ENCODE measurements at regions not wholly inside any gene's neighbourhood (a gene's known extent, or its start where the extent isn't known, plus 50 kb on each side); places are given as distances from the start of the nearest gene placed in this dataset.
"Not testable (repeated sequence)": the region's sequence is repeated elsewhere in the genome, so short reads cannot be mapped to it uniquely, and the experiment has no call there.

DNA sequence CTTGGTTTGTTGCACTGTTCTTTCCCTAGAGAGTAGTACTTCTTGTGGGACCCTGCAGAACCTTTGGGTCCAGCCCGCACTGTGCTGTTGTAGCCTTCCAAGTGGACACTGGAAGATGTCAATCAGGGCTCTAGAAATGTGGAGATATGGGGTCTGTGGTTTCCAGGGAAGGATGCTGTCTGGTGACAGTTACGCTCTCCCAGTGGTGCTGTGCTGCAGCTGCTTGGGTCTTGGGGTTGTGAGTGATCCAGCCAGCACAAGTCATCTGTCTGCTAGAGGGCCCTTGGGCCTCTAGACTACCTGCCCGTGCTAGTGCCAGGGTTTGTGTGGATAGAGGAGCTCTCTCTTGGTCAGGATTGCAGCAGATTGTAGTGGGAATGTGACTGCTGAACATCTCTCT is 484.5 kb downstream of the DMAC1 start:
- Histone ChIP-seq H3K4me1 (replicated peaks; ENCODE audit: insufficient read depth) (no peaks in the 10 kb centered on the region), H3K4me3 (no peak overlapping the region), H3F3A (ENCODE audit: insufficient read depth, low read depth) (no peaks in the 10 kb centered on the region), H3K9me2 (ENCODE audit: insufficient read depth) (no peaks in the 10 kb centered on the region), H3K27ac (no peak overlapping the region), H3K79me2 (ENCODE audit: low read depth) (no peaks in the 10 kb centered on the region), H3K27me3 (ENCODE audit: insufficient read depth, low read depth) (no peaks in the 10 kb centered on the region), H2AFZ (no peak overlapping the region), H3K9me3 (ENCODE audit: insufficient read depth, low read depth) (no peaks in the 10 kb centered on the region), H4K20me1 (ENCODE audit: insufficient read depth) (no peaks in the 10 kb centered on the region), H3K4me2 (no peak overlapping the region), H3K36me3 (ENCODE audit: low read depth) (no peaks in the 10 kb centered on the region)
- CTCF ChIA-PET: no interaction called here
- TF ChIP-seq, protein P1, sequence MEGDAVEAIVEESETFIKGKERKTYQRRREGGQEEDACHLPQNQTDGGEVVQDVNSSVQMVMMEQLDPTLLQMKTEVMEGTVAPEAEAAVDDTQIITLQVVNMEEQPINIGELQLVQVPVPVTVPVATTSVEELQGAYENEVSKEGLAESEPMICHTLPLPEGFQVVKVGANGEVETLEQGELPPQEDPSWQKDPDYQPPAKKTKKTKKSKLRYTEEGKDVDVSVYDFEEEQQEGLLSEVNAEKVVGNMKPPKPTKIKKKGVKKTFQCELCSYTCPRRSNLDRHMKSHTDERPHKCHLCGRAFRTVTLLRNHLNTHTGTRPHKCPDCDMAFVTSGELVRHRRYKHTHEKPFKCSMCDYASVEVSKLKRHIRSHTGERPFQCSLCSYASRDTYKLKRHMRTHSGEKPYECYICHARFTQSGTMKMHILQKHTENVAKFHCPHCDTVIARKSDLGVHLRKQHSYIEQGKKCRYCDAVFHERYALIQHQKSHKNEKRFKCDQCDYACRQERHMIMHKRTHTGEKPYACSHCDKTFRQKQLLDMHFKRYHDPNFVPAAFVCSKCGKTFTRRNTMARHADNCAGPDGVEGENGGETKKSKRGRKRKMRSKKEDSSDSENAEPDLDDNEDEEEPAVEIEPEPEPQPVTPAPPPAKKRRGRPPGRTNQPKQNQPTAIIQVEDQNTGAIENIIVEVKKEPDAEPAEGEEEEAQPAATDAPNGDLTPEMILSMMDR (conservative IDR thresholded peaks at IDR 0.05): no peak
- TF ChIP-seq EZH2 (IDR thresholded peaks at IDR 0.05; ENCODE audit: low read depth): no peak
- no peak for DNase-seq
- POLR2A ChIA-PET (ENCODE audit: unreplicated experiment): no interaction called here
- intact Hi-C loops (cut with micrococcal nuclease; ENCODE audit: unreplicated experiment): no loop called here
- BruUV-seq (replicated peaks): no TSS peak

DNA sequence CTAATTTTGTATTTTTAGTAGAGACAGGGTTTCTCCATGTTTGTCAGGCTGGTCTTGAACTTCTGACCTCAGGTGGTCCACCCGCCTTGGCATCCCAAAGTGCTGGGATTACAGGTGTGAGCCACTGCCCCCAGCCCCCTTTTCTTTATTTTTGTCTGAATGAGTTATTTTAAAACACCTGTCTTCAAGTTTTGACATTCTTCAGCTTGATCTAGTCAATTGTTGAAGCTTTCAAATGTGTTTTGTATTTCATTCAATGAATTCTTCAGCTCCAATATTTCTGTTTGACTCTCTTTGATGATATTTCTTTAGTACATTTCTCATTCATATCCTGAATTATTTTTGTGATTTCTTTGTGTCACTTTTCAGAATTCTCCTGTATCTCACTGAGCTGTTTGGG is 486.2 kb downstream of the DMAC1 start:
- ChIA-PET POLR2A (ENCODE audit: unreplicated experiment) (no interaction called here), CTCF (no interaction called here)
- BruUV-seq (replicated peaks): no TSS peak
- Histone ChIP-seq H3K27me3 (ENCODE audit: insufficient read depth, low read depth) (no peaks in the 10 kb centered on the region), H3K4me2 (no peak overlapping the region), H3K36me3 (ENCODE audit: low read depth) (no peaks in the 10 kb centered on the region), H4K20me1 (ENCODE audit: insufficient read depth) (no peaks in the 10 kb centered on the region), H2AFZ (no peak overlapping the region), H3K79me2 (ENCODE audit: low read depth) (no peaks in the 10 kb centered on the region), H3K4me3 (no peak overlapping the region), H3K27ac (no peak overlapping the region), H3K4me1 (replicated peaks; ENCODE audit: insufficient read depth) (no peaks in the 10 kb centered on the region), H3K9me3 (ENCODE audit: insufficient read depth, low read depth) (no peaks in the 10 kb centered on the region), H3F3A (ENCODE audit: insufficient read depth, low read depth) (no peaks in the 10 kb centered on the region), H3K9me2 (ENCODE audit: insufficient read depth) (no peaks in the 10 kb centered on the region)
- intact Hi-C loops (cut with micrococcal nuclease; ENCODE audit: unreplicated experiment): no loop called here
- TF ChIP-seq EZH2 (IDR thresholded peaks at IDR 0.05; ENCODE audit: low read depth): no peak
- TF ChIP-seq, protein P1 (conservative IDR thresholded peaks at IDR 0.05): no peak
- DNase-seq: no peak

- POLR2A ChIA-PET (ENCODE audit: unreplicated experiment); H3F3A ChIP-seq (ENCODE audit: insufficient read depth, low read depth); H3K4me1 ChIP-seq (replicated peaks; ENCODE audit: insufficient read depth); intact Hi-C loops (cut with micrococcal nuclease; ENCODE audit: unreplicated experiment); H3K4me2 ChIP-seq; H3K4me3 ChIP-seq; H3K9me3 ChIP-seq (ENCODE audit: insufficient read depth, low read depth); H3K27ac ChIP-seq; BruUV-seq (replicated peaks); H2AFZ ChIP-seq; H3K9me2 ChIP-seq (ENCODE audit: insufficient read depth); CTCF ChIA-PET; H3K36me3 ChIP-seq (ENCODE audit: low read depth); H3K79me2 ChIP-seq (ENCODE audit: low read depth); H3K27me3 ChIP-seq (ENCODE audit: insufficient read depth, low read depth); DNase-seq; H4K20me1 ChIP-seq (ENCODE audit: insufficient read depth): not testable (repeated sequence)
Observed at GRCh38 chr9:7309051-7309450, 490.5 kb downstream of the DMAC1 start.

DNA sequence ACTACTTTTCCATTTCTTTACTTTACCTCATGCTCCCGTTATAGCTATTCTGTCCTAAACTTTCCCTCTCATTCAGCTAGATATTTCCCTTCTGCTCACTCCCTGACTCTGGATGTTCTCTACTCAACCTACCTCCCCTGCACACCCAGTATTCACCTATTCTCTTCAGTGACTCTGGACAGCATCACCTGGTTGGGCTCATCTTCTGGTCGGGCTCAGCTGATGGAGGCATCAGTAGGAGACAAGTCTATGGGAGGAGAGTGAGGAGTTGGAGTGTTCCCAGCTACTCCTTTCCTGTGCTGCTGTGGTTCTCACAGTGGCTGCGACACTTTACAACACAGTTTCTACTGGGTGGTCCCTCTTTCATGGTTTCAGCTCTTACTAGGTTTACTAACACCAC is 493.9 kb downstream of the DMAC1 start:
- BruUV-seq (replicated peaks): no TSS peak
- intact Hi-C loops (cut with micrococcal nuclease; ENCODE audit: unreplicated experiment): no loop called here
- H3F3A ChIP-seq (ENCODE audit: insufficient read depth, low read depth): no peaks in the 10 kb centered on the region
- H3K27me3 ChIP-seq (ENCODE audit: insufficient read depth, low read depth): peaks cover 30% of the 10 kb centered on the region
- POLR2A ChIA-PET (ENCODE audit: unreplicated experiment): no interaction called here
- H2AFZ ChIP-seq: no peak overlapping the region
- no peak for DNase-seq
- H3K9me2 ChIP-seq (ENCODE audit: insufficient read depth): no peaks in the 10 kb centered on the region
- no peaks in the 10 kb centered on the region for H3K36me3 ChIP-seq (ENCODE audit: low read depth)
- no peaks in the 10 kb centered on the region for H3K4me1 ChIP-seq (replicated peaks; ENCODE audit: insufficient read depth)
- no peaks in the 10 kb centered on the region for H3K9me3 ChIP-seq (ENCODE audit: insufficient read depth, low read depth)
- no peak overlapping the region for H3K27ac ChIP-seq
- no peak overlapping the region for H3K4me3 ChIP-seq
- no peak for TF ChIP-seq EZH2 (IDR thresholded peaks at IDR 0.05; ENCODE audit: low read depth)
- TF ChIP-seq, protein P1 (conservative IDR thresholded peaks at IDR 0.05): no peak
- CTCF ChIA-PET: no interaction called here
- H3K4me2 ChIP-seq: no peak overlapping the region
- no peaks in the 10 kb centered on the region for H3K79me2 ChIP-seq (ENCODE audit: low read depth)
- no peaks in the 10 kb centered on the region for H4K20me1 ChIP-seq (ENCODE audit: insufficient read depth)
